Karpas-422 (cell line): ENCODE measurements at regions not wholly inside any gene's neighbourhood (a gene's known extent, or its start where the extent isn't known, plus 50 kb on each side); places are given as distances from the start of the nearest gene placed in this dataset.

Experiments used
- DNase-seq: peaks from one replicate; pipeline ENCODE4 v3.0.0-alpha.2; 2015
- H2AFZ ChIP-seq: fragments of 200-600 bp; sonication (generic); 2 replicates; pipeline ENCODE4 v1.6.1; 2014; ENCODE audit warnings: antibody characterized with exemption, low read length, mixed read lengths
- H3K27ac ChIP-seq: fragments of 200-600 bp; sonication (generic); 2 replicates; pipeline ENCODE4 v1.5.1; 2014; ENCODE audit warnings: mild to moderate bottlenecking, low read length, moderate library complexity
- H3K27me3 ChIP-seq: fragments of 200-600 bp; sonication (generic); 2 replicates; pipeline ENCODE4 v1.6.1; 2014; ENCODE audit warnings: low read length, mixed read lengths
- H3K36me3 ChIP-seq: fragments of 200-600 bp; sonication (generic); 2 replicates; pipeline ENCODE4 v1.6.1; 2014; ENCODE audit warnings: low read length, mixed read lengths; ENCODE audit not compliant: insufficient read depth
- H3K4me1 ChIP-seq: fragments of 200-600 bp; sonication (generic); 2 replicates; pipeline ENCODE4 v1.6.1; 2014; ENCODE audit warnings: mild to moderate bottlenecking, low read length, mixed read lengths
- H3K4me2 ChIP-seq: fragments of 200-600 bp; sonication (generic); 2 replicates; pipeline ENCODE4 v1.6.1; 2014; ENCODE audit warnings: low read length, low read depth, mild to moderate bottlenecking; ENCODE audit not compliant: poor library complexity, severe bottlenecking
- H3K4me3 ChIP-seq: fragments of 200-600 bp; sonication (generic); 2 replicates; pipeline ENCODE4 v1.5.1; 2014; ENCODE audit warnings: mild to moderate bottlenecking, antibody characterized with exemption, low read length, mixed read lengths
- H3K79me2 ChIP-seq: fragments of 200-600 bp; sonication (generic); 2 replicates; pipeline ENCODE4 v1.6.1; 2014; ENCODE audit warnings: mild to moderate bottlenecking, low read length, mixed read lengths
- H3K9ac ChIP-seq: fragments of 200-600 bp; sonication (generic); 2 replicates; pipeline ENCODE4 v1.6.0; 2014; ENCODE audit warnings: low read length
- H3K9me2 ChIP-seq: fragments of 200-600 bp; sonication (generic), shearing (Covaris generic); replicated peaks from 2 replicates; pipeline ENCODE4 v1.6.0; 2014; ENCODE audit warnings: mild to moderate bottlenecking, low read length, moderate library complexity; ENCODE audit not compliant: insufficient read depth
- H3K9me3 ChIP-seq: fragments of 300-700, 200-600 bp; sonication (generic); 2 replicates; pipeline ENCODE4 v1.6.1; 2014; ENCODE audit warnings: low read length, mixed read lengths
- H4K20me1 ChIP-seq: fragments of 200-600 bp; sonication (generic); 2 replicates; pipeline ENCODE4 v1.6.1; 2014; ENCODE audit warnings: mild to moderate bottlenecking, antibody characterized with exemption, low read length, low read depth; ENCODE audit not compliant: insufficient read depth

DNA sequence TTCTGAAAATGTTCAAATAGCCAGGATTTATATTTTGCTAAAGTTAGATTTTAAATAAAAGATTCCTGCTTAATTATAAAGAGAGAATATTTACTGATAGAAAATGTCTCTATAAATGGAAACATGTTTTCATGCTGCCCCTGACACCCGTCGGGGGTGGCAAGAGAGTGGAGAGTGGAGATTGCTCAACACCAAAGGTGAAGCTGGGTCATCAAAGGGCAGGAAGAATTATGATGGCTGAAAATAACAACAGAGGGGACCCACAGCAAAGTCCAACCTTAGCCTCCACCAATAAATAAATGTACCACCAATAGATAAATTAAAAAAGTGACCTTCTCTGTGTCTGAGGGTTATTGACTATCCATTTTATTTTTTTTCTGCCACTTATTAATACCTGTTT, 326.8 kb upstream of the GYPC start:
- no peaks in the 10 kb centered on the region for H3K36me3 ChIP-seq
- no peak for DNase-seq
- no peaks in the 10 kb centered on the region for H4K20me1 ChIP-seq
- H3K9me2 ChIP-seq, result no peaks in the 10 kb centered on the region
- H3K4me2 ChIP-seq, result no peak overlapping the region
- H3K79me2 ChIP-seq, result no peaks in the 10 kb centered on the region
- no peak overlapping the region for H3K9ac ChIP-seq
- no peaks in the 10 kb centered on the region for H3K4me1 ChIP-seq
- peaks cover 14% of the 10 kb centered on the region for H3K9me3 ChIP-seq
- H3K4me3 ChIP-seq, result no peak overlapping the region
- H3K27ac ChIP-seq, result no peak overlapping the region
- H3K27me3 ChIP-seq, result no peaks in the 10 kb centered on the region
- H2AFZ ChIP-seq, result no peak overlapping the region

DNA sequence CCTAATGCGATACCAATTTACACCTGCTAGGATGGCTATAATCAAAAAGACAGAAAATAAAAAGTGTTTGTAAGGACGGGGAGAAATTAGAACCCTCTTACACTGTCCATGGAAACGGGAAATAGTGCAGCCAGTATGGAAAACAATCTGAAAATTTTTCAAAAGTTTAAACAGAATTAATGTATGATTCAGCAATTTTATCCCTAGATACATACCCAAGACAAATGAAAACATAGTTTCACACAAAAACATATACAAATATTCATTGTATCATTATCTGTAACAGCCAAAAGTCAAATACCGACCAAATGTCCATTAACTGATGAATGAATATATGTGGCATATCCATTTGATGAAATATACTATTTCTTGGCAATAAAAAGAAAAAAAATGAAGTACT, 313.5 kb upstream of the GYPC start:
- no peak overlapping the region for H3K4me3 ChIP-seq
- H3K36me3 ChIP-seq, result no peaks in the 10 kb centered on the region
- H3K4me2 ChIP-seq, result no peak overlapping the region
- H3K9ac ChIP-seq, result no peak overlapping the region
- 0 out of 2 replicates have a peak, but pooled peaks cover 2% of the 10 kb centered on the region for H3K27me3 ChIP-seq
- DNase-seq, result no peak
- no peak overlapping the region for H2AFZ ChIP-seq
- H3K9me3 ChIP-seq, result no peaks in the 10 kb centered on the region
- no peak overlapping the region for H3K27ac ChIP-seq
- H4K20me1 ChIP-seq, result no peaks in the 10 kb centered on the region
- H3K4me1 ChIP-seq, result no peaks in the 10 kb centered on the region
- H3K9me2 ChIP-seq, result 0 out of 2 replicates have a peak, but pooled peaks cover 3% of the 10 kb centered on the region
- no peaks in the 10 kb centered on the region for H3K79me2 ChIP-seq

GRCh38 chr2:126343136-126343535, 312.8 kb upstream of the GYPC start:
- Histone ChIP-seq H2AFZ (no peak overlapping the region), H3K9ac (no peak overlapping the region), H3K4me2 (no peak overlapping the region), H4K20me1 (no peaks in the 10 kb centered on the region), H3K79me2 (no peaks in the 10 kb centered on the region), H3K27me3 (0 out of 2 replicates have a peak, but pooled peaks cover 2% of the 10 kb centered on the region), H3K4me3 (no peak overlapping the region), H3K27ac (no peak overlapping the region), H3K9me2 (0 out of 2 replicates have a peak, but pooled peaks cover 3% of the 10 kb centered on the region), H3K36me3 (no peaks in the 10 kb centered on the region), H3K4me1 (no peaks in the 10 kb centered on the region), H3K9me3 (no peaks in the 10 kb centered on the region)
- DNase-seq, result no peak

DNA sequence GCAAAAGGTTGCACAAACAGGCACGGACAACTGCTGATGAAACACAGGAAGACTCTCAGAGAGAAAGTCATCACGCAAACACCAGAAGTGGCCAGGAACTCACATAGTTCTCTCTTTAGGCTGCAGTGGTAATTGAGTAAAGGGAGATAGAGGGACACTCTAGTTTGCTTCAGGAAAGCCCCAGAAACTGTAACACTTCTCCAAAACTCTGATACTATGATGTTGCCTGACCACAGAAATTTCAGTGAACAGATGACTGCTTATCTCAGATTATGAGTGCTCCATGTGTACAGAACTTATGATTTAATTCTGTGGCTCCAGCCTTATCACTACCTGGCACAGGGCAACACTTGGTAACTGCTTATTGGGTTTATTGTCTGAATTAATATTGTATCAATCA, 311.5 kb upstream of the GYPC start:
- H3K27me3 ChIP-seq, result no peaks in the 10 kb centered on the region

DNA sequence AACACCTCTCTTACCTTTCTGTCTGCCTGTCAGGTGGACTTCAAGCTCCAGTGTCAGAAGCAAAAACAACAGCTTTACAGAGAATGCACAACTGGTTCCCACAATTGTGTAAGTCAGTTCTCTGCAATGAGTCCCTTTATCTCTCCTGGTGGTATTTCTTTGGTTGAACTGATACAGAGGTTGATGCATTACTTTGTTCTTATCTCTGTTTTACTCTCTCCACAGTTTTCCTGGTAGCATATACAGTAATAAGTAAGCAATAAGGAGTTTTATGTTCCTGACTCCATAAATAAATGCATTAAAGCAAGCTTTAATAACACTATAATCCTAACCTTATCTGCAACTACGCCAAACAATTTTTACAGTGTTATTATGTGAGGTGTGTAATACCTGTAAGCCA, 310.3 kb upstream of the GYPC start:
- Histone ChIP-seq H3K36me3 (no peaks in the 10 kb centered on the region), H3K27me3 (no peaks in the 10 kb centered on the region), H4K20me1 (no peaks in the 10 kb centered on the region), H3K4me2 (no peak overlapping the region), H2AFZ (no peak overlapping the region), H3K4me3 (no peak overlapping the region), H3K79me2 (no peaks in the 10 kb centered on the region), H3K27ac (no peak overlapping the region), H3K9ac (no peak overlapping the region), H3K4me1 (no peaks in the 10 kb centered on the region), H3K9me3 (no peaks in the 10 kb centered on the region), H3K9me2 (no peaks in the 10 kb centered on the region)
- no peak for DNase-seq

More for the DNA sequence above, 311.5 kb upstream of the GYPC start:
- no peak overlapping the region for H2AFZ ChIP-seq
- no peak overlapping the region for H3K4me2 ChIP-seq
- no peaks in the 10 kb centered on the region for H3K36me3 ChIP-seq
- H3K9me3 ChIP-seq, result no peaks in the 10 kb centered on the region
- no peak overlapping the region for H3K27ac ChIP-seq
- DNase-seq, result no peak
- H3K4me1 ChIP-seq, result no peaks in the 10 kb centered on the region
- H3K9ac ChIP-seq, result no peak overlapping the region
- no peak overlapping the region for H3K4me3 ChIP-seq
- no peaks in the 10 kb centered on the region for H4K20me1 ChIP-seq
- no peaks in the 10 kb centered on the region for H3K9me2 ChIP-seq
- H3K79me2 ChIP-seq, result no peaks in the 10 kb centered on the region

GRCh38 chr2:126356631-126357030, 299.3 kb upstream of the GYPC start:
- H4K20me1 ChIP-seq, result no peaks in the 10 kb centered on the region
- no peak overlapping the region for H3K9ac ChIP-seq
- H3K4me2 ChIP-seq, result no peak overlapping the region
- H3K9me2 ChIP-seq, result no peaks in the 10 kb centered on the region
- no peak overlapping the region for H3K4me3 ChIP-seq
- no peaks in the 10 kb centered on the region for H3K4me1 ChIP-seq
- H2AFZ ChIP-seq, result no peak overlapping the region
- no peaks in the 10 kb centered on the region for H3K36me3 ChIP-seq
- no peak for DNase-seq
- H3K79me2 ChIP-seq, result no peaks in the 10 kb centered on the region
- no peaks in the 10 kb centered on the region for H3K9me3 ChIP-seq
- no peaks in the 10 kb centered on the region for H3K27me3 ChIP-seq
- no peak overlapping the region for H3K27ac ChIP-seq

DNA sequence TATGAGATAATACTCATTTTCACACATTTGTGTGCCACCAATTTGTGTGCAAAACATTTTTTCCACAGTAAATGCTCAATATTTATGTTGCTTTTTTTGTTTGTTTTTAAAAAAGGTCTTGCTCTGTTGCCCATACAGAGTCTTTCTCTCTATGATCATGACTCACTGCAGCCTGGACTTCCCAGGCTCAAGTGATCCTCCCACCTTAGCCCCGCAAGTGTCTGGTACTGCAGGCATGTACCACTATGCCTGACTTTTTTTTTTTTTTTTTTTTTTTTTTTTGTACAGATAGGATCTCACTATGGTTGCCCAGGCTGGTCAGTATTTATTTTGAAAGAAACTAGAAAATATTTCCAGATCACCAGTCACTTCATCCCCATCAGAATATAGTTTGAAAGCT, 297.8 kb upstream of the GYPC start:
- H3K36me3 ChIP-seq, result no peaks in the 10 kb centered on the region
- H3K27ac ChIP-seq, result no peak overlapping the region
- no peaks in the 10 kb centered on the region for H3K4me1 ChIP-seq
- H3K4me3 ChIP-seq, result no peak overlapping the region
- H3K9me2 ChIP-seq, result no peaks in the 10 kb centered on the region
- no peak overlapping the region for H2AFZ ChIP-seq
- H3K4me2 ChIP-seq, result no peak overlapping the region
- H3K27me3 ChIP-seq, result no peaks in the 10 kb centered on the region
- no peaks in the 10 kb centered on the region for H3K9me3 ChIP-seq
- DNase-seq, result no peak
- H4K20me1 ChIP-seq, result no peaks in the 10 kb centered on the region
- no peak overlapping the region for H3K9ac ChIP-seq
- H3K79me2 ChIP-seq, result no peaks in the 10 kb centered on the region

- no peak overlapping the region for H2AFZ ChIP-seq
- no peaks in the 10 kb centered on the region for H3K9me2 ChIP-seq
- H3K79me2 ChIP-seq, result no peaks in the 10 kb centered on the region
- peak; percentile 73 for DNase-seq
- H3K27ac ChIP-seq, result no peak overlapping the region
- H3K36me3 ChIP-seq, result no peaks in the 10 kb centered on the region
- no peak overlapping the region for H3K4me2 ChIP-seq
- H3K27me3 ChIP-seq, result no peaks in the 10 kb centered on the region
- no peaks in the 10 kb centered on the region for H3K9me3 ChIP-seq
- no peak overlapping the region for H3K9ac ChIP-seq
- H3K4me3 ChIP-seq, result no peak overlapping the region
- H4K20me1 ChIP-seq, result no peaks in the 10 kb centered on the region
- H3K4me1 ChIP-seq, result no peaks in the 10 kb centered on the region
Observed at GRCh38 chr2:126359494-126359893, 296.5 kb upstream of the GYPC start.

- no peaks in the 10 kb centered on the region for H3K27me3 ChIP-seq
- H3K27ac ChIP-seq, result no peak overlapping the region
- no peak overlapping the region for H2AFZ ChIP-seq
- H3K79me2 ChIP-seq, result no peaks in the 10 kb centered on the region
- H3K4me3 ChIP-seq, result no peak overlapping the region
- no peak overlapping the region for H3K9ac ChIP-seq
- no peaks in the 10 kb centered on the region for H3K9me2 ChIP-seq
- H4K20me1 ChIP-seq, result no peaks in the 10 kb centered on the region
- H3K36me3 ChIP-seq, result no peaks in the 10 kb centered on the region
- no peak for DNase-seq
- no peaks in the 10 kb centered on the region for H3K9me3 ChIP-seq
- H3K4me2 ChIP-seq, result no peak overlapping the region
- no peaks in the 10 kb centered on the region for H3K4me1 ChIP-seq
Observed at GRCh38 chr2:126367361-126367760, 288.6 kb upstream of the GYPC start.
